GM12872 (cell line): ENCODE measurements at regions not wholly inside any gene's neighbourhood (a gene's known extent, or its start where the extent isn't known, plus 50 kb on each side); places are given as distances from the start of the nearest gene placed in this dataset.

Experiments used
- TF ChIP-seq, protein P1 (sequence below): IDR thresholded peaks from 3 replicates; pipeline ENCODE4 v1.5.1; 2011; ENCODE audit warnings: low read depth, mild to moderate bottlenecking, low read length, moderate library complexity; ENCODE audit not compliant: insufficient read depth

DNA sequence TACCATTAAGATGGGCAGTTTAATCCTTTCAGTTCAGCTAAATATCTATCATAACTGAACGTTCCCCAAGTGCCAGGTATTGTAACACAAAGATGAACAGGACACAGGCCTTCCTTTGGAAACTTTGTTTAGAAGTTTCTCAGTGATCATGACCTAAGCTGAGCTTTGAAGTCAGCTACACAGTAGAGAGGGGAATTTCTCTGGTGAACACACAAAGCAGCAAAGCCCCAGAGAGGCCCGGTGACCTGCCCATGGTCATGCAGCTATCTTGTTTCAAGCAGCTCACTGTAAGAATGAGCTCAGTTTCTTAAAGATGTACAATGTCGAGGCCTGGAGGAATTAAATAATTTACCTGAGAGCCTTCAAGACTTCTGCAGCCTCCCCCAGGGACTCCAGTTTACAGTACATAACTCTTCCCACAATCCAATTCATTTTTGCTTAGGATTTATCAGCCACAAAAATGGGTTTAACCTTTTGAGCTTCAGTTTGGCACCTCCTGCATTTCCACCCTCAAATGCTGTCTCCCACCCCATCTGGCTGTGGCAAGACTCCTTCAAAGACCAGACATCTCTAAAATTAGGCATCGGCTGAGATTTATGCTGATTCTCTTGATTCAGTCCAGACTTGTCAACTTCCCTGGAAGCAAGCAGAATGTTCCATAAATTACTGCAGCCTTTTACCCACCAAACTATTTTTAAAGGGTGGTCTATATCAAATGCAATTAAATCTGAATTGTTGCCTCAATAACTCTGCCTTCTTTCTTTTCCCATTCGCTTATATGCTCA lies 325.6 kb downstream of the TXNL1 start:
- TF ChIP-seq, protein P1, sequence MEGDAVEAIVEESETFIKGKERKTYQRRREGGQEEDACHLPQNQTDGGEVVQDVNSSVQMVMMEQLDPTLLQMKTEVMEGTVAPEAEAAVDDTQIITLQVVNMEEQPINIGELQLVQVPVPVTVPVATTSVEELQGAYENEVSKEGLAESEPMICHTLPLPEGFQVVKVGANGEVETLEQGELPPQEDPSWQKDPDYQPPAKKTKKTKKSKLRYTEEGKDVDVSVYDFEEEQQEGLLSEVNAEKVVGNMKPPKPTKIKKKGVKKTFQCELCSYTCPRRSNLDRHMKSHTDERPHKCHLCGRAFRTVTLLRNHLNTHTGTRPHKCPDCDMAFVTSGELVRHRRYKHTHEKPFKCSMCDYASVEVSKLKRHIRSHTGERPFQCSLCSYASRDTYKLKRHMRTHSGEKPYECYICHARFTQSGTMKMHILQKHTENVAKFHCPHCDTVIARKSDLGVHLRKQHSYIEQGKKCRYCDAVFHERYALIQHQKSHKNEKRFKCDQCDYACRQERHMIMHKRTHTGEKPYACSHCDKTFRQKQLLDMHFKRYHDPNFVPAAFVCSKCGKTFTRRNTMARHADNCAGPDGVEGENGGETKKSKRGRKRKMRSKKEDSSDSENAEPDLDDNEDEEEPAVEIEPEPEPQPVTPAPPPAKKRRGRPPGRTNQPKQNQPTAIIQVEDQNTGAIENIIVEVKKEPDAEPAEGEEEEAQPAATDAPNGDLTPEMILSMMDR, result no peak

DNA sequence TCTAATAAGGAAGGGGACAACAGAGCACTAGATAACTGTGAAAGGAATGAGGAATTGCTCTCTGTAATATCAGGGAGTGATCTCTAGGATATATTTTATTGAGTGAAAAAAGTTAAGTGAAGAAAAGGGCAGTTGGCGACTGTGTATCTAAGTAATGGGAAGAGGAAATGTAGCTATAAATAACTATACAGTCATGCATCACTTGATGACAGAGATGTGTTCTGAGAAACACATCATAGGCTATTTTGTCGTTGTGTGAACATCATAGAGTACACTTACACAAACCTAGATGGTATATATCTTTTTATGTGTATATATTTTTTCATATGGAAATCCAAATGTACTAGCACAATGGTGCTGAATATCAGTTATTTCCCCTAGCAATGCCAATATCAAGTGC lies 329.3 kb downstream of the TXNL1 start:
- TF ChIP-seq, protein P1, result no peak

DNA sequence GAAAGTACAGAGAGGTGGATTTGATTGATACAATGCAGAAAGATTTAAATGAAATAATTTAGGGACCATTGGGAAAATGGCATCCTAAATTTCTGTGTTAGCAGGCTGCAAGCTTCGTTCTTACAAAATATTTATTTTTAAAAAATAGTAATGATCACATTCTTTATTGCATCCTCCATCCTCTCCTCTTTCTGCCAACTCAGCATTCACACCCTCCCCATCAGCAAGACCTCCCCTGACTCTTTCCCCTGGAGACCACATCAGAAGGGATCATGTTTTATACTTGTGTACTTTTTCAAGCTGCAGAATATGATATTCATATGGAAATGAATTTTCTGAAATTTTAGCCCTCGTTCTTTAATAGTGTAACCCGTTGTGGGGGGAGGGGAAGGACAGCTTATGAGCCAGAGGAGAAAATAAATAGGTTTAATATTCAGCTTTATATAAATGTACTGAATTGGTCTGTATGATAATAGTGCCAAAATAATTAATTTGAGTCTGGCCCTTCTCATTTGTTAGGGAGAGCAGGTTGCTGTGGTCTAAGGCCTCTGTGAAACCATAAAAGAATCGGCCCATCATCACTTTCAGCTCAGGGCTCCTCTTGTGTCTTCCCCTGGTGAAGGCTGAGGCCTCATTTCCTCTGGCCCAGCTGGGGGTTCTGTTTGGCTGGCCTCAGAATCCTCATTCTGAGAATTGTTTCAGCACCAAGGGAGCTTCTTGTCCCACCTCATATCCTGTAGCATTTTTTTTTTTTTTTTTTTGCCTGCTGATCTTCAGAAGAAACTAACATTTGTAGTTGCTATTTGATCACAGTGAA lies 330.8 kb downstream of the TXNL1 start:
- TF ChIP-seq, protein P1, result no peak

DNA sequence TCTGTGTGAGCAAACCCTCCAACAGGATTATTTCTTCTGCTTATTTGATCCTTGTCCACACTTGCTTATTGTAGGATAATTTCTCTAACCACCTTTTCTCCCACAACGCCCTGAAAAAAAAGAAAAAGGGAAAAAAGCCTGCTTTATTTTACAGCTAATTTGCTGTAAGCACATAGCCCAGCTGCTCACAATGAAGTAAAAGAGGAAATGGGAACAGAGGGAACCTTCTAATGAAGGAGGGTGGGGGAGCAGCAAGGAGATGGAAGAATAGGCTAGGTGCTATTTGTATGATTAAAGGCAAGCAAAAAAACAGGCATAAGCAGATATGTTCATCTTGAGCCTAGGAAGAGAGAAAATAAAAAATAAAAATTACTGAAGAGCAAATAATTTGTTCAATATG lies 331.6 kb downstream of the TXNL1 start:
- TF ChIP-seq, protein P1, result no peak

DNA sequence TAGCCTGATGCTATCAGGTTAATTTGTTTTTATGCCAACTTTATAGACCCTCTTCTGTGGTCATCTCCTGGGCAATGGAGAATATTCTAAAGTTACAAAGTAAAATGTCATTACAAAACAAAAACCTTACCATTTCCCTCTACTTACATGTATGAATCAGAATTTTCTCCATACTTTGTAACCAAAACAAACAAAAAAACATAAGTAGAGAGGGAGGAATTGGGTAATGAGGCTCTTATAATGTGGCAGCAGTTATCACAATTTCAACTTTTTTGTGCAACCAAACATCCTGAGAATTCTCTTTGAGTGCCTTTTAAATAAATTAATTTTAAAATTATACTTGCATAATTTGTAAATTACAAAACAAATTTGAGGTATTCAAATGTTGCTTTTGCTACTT lies 332.8 kb downstream of the TXNL1 start:
- TF ChIP-seq, protein P1, result no peak

DNA sequence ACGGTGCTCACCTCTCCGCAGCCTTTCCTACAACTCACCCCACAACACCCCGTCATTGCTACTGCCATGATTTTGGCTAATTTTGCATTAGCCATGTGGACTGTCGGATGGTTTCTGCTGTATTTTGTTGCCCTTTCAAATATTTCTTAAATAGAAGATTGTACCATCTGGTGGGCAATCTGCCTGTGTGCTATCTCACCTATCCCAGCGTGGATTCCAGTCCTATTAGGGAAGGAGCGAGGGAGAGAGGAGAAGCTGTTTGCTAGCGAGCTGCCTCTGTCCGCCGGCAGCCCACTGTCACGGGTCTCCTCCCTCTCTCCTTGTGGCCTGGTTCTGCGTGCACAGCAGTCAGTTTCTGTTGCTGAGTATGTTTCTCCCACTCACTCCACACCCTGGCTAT lies 336.2 kb downstream of the TXNL1 start:
- TF ChIP-seq, protein P1, result no peak

DNA sequence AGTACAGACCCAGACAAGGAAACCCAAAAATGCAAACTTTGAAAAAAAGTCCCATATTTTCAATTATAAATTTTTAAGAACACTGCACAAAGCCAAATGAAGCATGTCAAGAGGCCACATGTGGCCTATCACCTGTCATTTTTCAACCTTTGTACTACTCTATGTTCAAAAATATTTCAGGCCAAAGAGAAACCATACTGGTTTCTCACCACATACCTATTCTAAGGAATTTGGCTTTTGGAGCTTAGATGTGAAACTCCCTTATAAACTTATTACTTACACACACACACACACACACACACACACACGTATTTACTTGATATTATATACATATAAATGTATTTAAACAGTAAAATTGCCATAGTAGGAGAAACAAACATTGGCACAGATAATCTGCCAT lies 338.7 kb downstream of the TXNL1 start:
- TF ChIP-seq, protein P1, result no peak
